AG10803 (cell line): ENCODE measurements at regions not wholly inside any gene's neighbourhood (a gene's known extent, or its start where the extent isn't known, plus 50 kb on each side); places are given as distances from the start of the nearest gene placed in this dataset.
"Not testable (repeated sequence)": the region's sequence is repeated elsewhere in the genome, so short reads cannot be mapped to it uniquely, and the experiment has no call there.

Source experiments
- DNase-seq: peaks from one replicate; pipeline ENCODE4 v3.0.0; 2010; ENCODE audit warnings: low read depth
- H3K4me3 ChIP-seq: 2 replicates; pipeline ENCODE4 v1.5.1; 2011; ENCODE audit warnings: mild to moderate bottlenecking, low read length, control low read depth
- TF ChIP-seq, protein P1 (sequence below): conservative IDR thresholded peaks from 2 replicates; pipeline ENCODE4 v1.5.1; 2011; ENCODE audit warnings: mild to moderate bottlenecking, low read length, control low read depth, inconsistent platforms

- TF ChIP-seq, protein P1, sequence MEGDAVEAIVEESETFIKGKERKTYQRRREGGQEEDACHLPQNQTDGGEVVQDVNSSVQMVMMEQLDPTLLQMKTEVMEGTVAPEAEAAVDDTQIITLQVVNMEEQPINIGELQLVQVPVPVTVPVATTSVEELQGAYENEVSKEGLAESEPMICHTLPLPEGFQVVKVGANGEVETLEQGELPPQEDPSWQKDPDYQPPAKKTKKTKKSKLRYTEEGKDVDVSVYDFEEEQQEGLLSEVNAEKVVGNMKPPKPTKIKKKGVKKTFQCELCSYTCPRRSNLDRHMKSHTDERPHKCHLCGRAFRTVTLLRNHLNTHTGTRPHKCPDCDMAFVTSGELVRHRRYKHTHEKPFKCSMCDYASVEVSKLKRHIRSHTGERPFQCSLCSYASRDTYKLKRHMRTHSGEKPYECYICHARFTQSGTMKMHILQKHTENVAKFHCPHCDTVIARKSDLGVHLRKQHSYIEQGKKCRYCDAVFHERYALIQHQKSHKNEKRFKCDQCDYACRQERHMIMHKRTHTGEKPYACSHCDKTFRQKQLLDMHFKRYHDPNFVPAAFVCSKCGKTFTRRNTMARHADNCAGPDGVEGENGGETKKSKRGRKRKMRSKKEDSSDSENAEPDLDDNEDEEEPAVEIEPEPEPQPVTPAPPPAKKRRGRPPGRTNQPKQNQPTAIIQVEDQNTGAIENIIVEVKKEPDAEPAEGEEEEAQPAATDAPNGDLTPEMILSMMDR: no peak
- H3K4me3 ChIP-seq: peak overlapping the region; percentile 38
- DNase-seq: peak; percentile 89
These were observed 152.7 kb downstream of the SKIDA1 start for GRCh38 chr10:21372651-21373410.

DNA sequence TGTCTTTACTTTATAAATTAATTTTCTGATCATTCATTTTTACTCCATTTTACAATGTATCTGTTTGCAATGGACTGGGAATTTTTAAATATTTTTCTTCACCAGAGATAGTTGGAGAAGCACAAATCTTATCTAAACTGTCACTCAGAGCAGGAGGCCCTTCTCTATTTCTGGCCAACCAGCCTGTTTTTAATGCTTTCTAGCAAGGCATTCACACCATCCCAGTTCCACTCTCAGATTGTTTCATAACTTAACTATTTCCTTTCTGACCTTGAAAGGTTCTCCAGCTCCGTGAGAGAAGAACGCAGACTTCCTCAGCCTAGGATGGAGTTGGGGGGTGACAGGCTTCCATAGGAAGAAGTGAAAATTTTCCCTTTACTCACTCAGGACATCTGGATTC, 155.8 kb downstream of the SKIDA1 start:
- no peak for DNase-seq
- no peak overlapping the region for H3K4me3 ChIP-seq
- TF ChIP-seq, protein P1: no peak

DNA sequence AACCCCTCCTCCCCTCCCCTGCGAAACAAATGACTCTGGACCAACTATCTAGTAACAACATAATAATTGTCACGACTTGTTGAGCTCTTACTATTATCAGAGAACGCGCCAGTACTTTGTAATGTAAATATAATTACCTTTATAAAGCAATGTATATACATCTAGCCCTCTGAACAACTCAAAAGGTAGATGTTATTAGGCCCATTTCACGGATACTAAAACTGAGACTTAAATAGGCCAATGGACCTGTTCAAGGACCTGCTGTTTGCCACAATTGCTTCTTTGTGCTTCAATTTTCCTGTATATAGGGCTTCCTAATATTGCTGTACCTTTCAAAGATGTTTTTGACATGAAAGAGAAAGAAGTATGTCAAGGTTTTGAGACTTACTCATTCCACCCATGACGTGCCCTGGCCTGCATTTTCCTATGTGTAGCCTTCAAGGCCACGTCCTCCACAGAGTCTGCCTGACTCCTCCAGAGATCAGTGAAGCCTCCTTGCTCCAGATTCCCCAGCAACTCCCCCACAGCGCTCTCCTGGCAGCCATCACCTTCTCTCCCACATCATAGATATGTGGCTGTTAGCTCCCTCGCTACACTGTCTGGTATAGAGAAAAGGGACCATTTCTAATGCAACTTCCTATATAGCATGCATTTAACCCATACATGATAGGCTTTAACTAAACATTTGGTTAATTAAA, 156.6 kb downstream of the SKIDA1 start:
- TF ChIP-seq, protein P1: no peak
- no peak overlapping the region for H3K4me3 ChIP-seq
- DNase-seq: no peak

DNA sequence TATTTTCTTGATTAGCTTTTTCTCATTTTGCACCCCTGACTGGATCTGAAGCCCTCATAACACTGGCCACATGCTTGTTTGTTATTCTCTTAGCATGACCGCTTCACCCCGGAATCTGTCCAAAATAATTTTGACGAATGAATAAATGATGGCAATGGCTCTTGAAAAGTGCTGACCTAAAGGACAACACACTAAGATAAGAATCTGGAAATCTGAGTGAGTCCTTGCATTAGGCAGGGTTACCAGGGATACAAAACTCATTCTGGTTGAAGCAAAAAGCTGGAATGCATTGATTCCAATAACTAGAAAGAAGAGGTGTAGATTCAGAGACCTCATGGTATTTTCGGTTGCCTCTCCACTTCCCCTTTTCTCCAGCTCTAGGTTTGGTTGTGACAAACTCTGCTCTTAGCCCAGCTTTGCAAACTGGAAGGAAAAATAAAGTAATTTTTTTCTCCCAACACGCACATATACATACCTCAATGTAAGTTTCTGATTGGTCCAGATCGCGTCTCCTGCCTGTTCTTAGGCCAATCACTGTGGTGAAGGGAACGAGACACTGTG, 157.4 kb downstream of the SKIDA1 start:
- TF ChIP-seq, protein P1: no peak
- H3K4me3 ChIP-seq: no peak overlapping the region
- DNase-seq: no peak

GRCh38 chr10:21366108-21366507, 159.4 kb downstream of the SKIDA1 start:
- DNase-seq: peak; percentile 28
- not testable (repeated sequence) for H3K4me3 ChIP-seq

DNA sequence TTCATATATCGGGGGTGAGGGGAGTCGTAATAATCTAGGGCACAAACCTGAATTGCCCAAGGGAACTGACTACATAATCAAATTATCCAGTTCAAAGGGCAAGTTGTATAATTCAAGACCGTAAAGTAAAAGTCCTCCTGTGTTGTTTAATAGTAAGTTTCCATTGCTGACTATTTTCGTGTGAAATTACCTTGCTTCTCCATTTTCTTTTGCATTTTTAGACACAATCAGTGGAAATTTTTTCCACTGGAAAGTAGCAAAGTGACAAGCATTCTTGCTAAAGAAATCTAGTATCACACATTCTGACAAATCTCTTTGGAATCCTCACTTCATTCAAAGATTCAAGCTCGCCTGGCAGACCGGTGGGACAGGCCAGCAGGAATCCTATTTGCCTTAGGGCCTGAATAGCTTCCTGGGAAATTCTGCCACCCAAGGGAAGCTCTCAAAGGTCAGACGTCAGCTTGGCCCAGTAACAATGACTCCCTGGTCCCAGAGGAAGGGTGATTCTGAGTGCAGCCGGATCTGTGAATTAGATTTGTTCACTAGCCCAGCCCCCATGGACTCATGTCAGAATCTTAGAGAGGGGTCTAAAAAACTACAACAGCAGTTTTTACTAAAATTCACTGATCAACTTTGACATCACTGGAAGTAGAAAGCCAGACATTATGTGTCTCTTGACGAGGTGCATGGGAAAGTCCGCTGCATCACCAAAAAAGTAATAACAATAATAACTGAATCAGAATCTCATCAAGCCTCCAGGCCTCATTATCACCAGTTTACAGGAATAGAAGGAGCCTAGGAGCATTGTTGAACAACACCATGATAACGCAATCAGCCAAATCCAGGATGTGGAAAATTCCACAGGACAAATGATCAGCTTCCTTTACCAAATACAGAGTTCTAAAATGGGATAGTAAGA, 161.0 kb downstream of the SKIDA1 start:
- H3K4me3 ChIP-seq: no peak overlapping the region
- peak; percentile 85 for DNase-seq
- TF ChIP-seq, protein P1: no peak

DNA sequence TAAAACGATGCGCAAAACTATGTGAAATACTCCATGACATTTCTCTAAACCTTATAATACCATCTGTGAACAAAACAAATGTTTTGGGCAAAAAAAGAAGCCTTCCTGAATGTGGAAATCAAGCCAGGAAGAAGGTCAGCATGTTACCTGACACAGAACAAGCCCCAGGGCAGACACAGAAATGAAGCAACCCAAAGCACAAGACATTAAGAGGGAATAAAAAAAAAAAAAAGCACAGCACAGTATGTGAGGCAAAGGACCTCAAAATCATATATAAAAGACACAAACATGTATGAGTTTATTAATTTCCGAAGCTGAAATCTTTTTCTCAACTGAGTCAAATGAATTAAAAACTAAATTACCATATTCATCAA, 161.8 kb downstream of the SKIDA1 start:
- H3K4me3 ChIP-seq: no peak overlapping the region
- TF ChIP-seq, protein P1: no peak
- DNase-seq: no peak
